OCI-LY3 (cell line): ENCODE measurements at regions not wholly inside any gene's neighbourhood (a gene's known extent, or its start where the extent isn't known, plus 50 kb on each side); places are given as distances from the start of the nearest gene placed in this dataset.
"Not testable (repeated sequence)": the region's sequence is repeated elsewhere in the genome, so short reads cannot be mapped to it uniquely, and the experiment has no call there.

ENCODE experiments used
- CTCF ChIP-seq: fragments of 200-600, 300-600 bp; sonication (generic); IDR thresholded peaks from 2 replicates; pipeline ENCODE4 v1.5.1; 2014; ENCODE audit warnings: antibody characterized with exemption, low read length, low read depth
- EZH2phosphoT487 ChIP-seq: fragments of 200-600 bp; shearing (Covaris generic); IDR thresholded peaks from 2 replicates; pipeline ENCODE4 v1.6.1; 2018; ENCODE audit warnings: antibody characterized with exemption, mixed run types, low read depth

GRCh38 chr15:30690153-30690552, 64.2 kb downstream of the ARHGAP11B start:
- TF ChIP-seq CTCF, EZH2phosphoT487: not testable (repeated sequence)
